GM19351 (cell line): ENCODE measurements at regions not wholly inside any gene's neighbourhood (a gene's known extent, or its start where the extent isn't known, plus 50 kb on each side); places are given as distances from the start of the nearest gene placed in this dataset.

Experiments used
- ATAC-seq: cut with Tn5 transposase; IDR thresholded peaks from one replicate; pipeline ENCODE4 v1.9.1; 2021; ENCODE audit warnings: mild to moderate bottlenecking, moderate library complexity; ENCODE audit not compliant: unreplicated experiment

GRCh38 chr6:134510920-134511319 is 193.0 kb upstream of the SGK1 start:
- no peak for ATAC-seq

GRCh38 chr6:134510142-134510541 is 192.2 kb upstream of the SGK1 start:
- no peak for ATAC-seq

GRCh38 chr6:134508862-134509498 is 191.1 kb upstream of the SGK1 start:
- no peak for ATAC-seq

GRCh38 chr6:134506162-134506561 is 188.2 kb upstream of the SGK1 start:
- ATAC-seq: no peak

GRCh38 chr6:134503585-134504281 is 185.8 kb upstream of the SGK1 start:
- ATAC-seq: no peak

- ATAC-seq: no peak
These were observed 185.0 kb upstream of the SGK1 start for GRCh38 chr6:134502614-134503549.

GRCh38 chr6:134495890-134496248 is 178.0 kb upstream of the SGK1 start:
- no peak for ATAC-seq

- ATAC-seq: no peak
These were observed 177.4 kb upstream of the SGK1 start for GRCh38 chr6:134495203-134495889.

GRCh38 chr6:134493789-134494188 is 175.9 kb upstream of the SGK1 start:
- ATAC-seq: no peak

GRCh38 chr6:134491477-134491876 is 173.6 kb upstream of the SGK1 start:
- no peak for ATAC-seq

GRCh38 chr6:134482593-134483270 is 164.8 kb upstream of the SGK1 start:
- no peak for ATAC-seq

- no peak for ATAC-seq
These were observed 164.1 kb upstream of the SGK1 start for GRCh38 chr6:134481966-134482365.

- no peak for ATAC-seq
These were observed 162.7 kb upstream of the SGK1 start for GRCh38 chr6:134480593-134480992.

GRCh38 chr6:134478764-134479399 is 161.0 kb upstream of the SGK1 start:
- no peak for ATAC-seq

GRCh38 chr6:134477991-134478635 is 160.2 kb upstream of the SGK1 start:
- ATAC-seq: no peak

GRCh38 chr6:134474955-134475354 is 157.0 kb upstream of the SGK1 start:
- no peak for ATAC-seq

GRCh38 chr6:134472661-134473060 is 154.7 kb upstream of the SGK1 start:
- no peak for ATAC-seq

GRCh38 chr6:134472046-134472445 is 154.1 kb upstream of the SGK1 start:
- no peak for ATAC-seq

- no peak for ATAC-seq
These were observed 152.6 kb upstream of the SGK1 start for GRCh38 chr6:134470457-134470975.
